Heart left ventricle (tissue), 16 donors: ENCODE measurements at regions not wholly inside any gene's neighbourhood (a gene's known extent, or its start where the extent isn't known, plus 50 kb on each side); places are given as distances from the start of the nearest gene placed in this dataset.

Experiments used
- ATAC-seq, 4 donors: fragments of 200-7000 bp; cut with Tn5 transposase; one replicate each; pipeline ENCODE4 v1.9.1; 2020 to 2022; ENCODE audit warnings: moderate library complexity in 4 of 4, mild to moderate bottlenecking in 3 of 4, moderate number of reproducible peaks in 1 of 4
- DNase-seq, 5 donors: peaks; one replicate each; pipeline ENCODE4 v3.0.0-alpha.2; 2020
- H3K27ac ChIP-seq, 12 donors: fragments of 200-600 bp; sonication (generic) in 4 of 12; one replicate each; pipeline versions ENCODE4 v1.5.0 to v1.8.0; 2016 to 2022; ENCODE audit warnings: mild to moderate bottlenecking in 2 of 12
- H3K27me3 ChIP-seq, 9 donors: fragments of 200-600 bp; sonication (generic) in 2 of 9; one replicate each; pipeline versions ENCODE4 v1.5.1 to v1.8.0; 2016 to 2022; ENCODE audit warnings: mild to moderate bottlenecking in 3 of 9
- H3K36me3 ChIP-seq, 9 donors: fragments of 200-600 bp; sonication (generic) in 2 of 9; one replicate each; pipeline versions ENCODE4 v1.5.0 to v1.8.0; 2018 to 2022; ENCODE audit warnings: mild to moderate bottlenecking in 2 of 9
- H3K4me1 ChIP-seq, 12 donors: fragments of 200-600 bp; sonication (generic) in 4 of 12; one replicate each; pipeline versions ENCODE4 v1.5.0 to v1.8.0; 2016 to 2022; ENCODE audit warnings: mild to moderate bottlenecking in 3 of 12
- H3K4me3 ChIP-seq, 12 donors: fragments of 200-600 bp; sonication (generic) in 4 of 12; one replicate each; pipeline versions ENCODE4 v1.5.0 to v1.8.0; 2017 to 2022; ENCODE audit warnings: mild to moderate bottlenecking in 9 of 12, moderate library complexity in 4 of 12
- H3K9me3 ChIP-seq, 12 donors: fragments of 200-600 bp; sonication (generic) in 4 of 12; one replicate each; pipeline versions ENCODE4 v1.5.0 to v1.8.0; 2016 to 2022; ENCODE audit warnings: mild to moderate bottlenecking in 1 of 12
- POLR2A ChIP-seq, 2 donors: fragments of 450-650 bp; IDR thresholded peaks; one replicate each; pipeline ENCODE4 v1.6.1; 2017; ENCODE audit warnings: antibody characterized with exemption in 2 of 2, mild to moderate bottlenecking in 2 of 2, moderate library complexity in 2 of 2
- WGBS, 4 donors: extraction: QIAGEN DNeasy Blood & Tissue Kit in 2 of 4; methylation state at CpG; one replicate each; pipeline versions ENCODE4 v1.1.5 to v1.1.7; 2013 to 2018; 5-methylcytosine and 5-hydroxymethylcytosine counted together
- intact Hi-C, 10 donors: fragments of 100-400 bp; cut with DNase I; formaldehyde crosslinking; loops; one replicate each; pipeline versions ENCODE4 v1.11.1 to v1.14.2; 2022
- TF ChIP-seq, protein P1 (sequence below), 12 donors: fragments of 200-600 bp; sonication (generic) in 4 of 12; IDR thresholded peaks; one replicate each; pipeline versions ENCODE4 v1.5.0 to v1.8.0; 2018 to 2022; ENCODE audit warnings: antibody characterized with exemption in 12 of 12, mild to moderate bottlenecking in 5 of 12
- donor health status: ischemic (EF 13 %, LVEDD 7.1; RV severe dilation, severe dysfunction).
- donor health status: healthy with polysubstance abuse.
- donor health status: DM: no; HTN: yes; CAD: no.
- donor health status: DM: no; HTN: no; CAD: no.
- donor health status: ischemic (EF 25% LVEDD 6.9; RV normal size, moderate dysfunction).
- donor health status: ischemic (EF 25% LVEDD 5.7; RV mildly dilated, moderate dysfunction).
- donor health status: healthy.
- donor health status: DM: yes; HTN: yes; CAD: no.
- donor health status: ischemic (EF 35%, LVEDD 5.7; RV mildly dilated, moderate dysfunction).
- donor health status: nonischemic (EF 11% LVEDD 7.7; RV severe dilation, severe dysfunction).
- donor health status: DM: yes; HTN: yes; CAD: no.
- donor health status: PGD.
- donor health status: ischemic (EF 29% LVEDD 5.4; RV normal size, mild dysfunction).
- donor health status: nonischemic (EF 23%, LVEDD 6.1; RV moderate dilation, normal function).

DNA sequence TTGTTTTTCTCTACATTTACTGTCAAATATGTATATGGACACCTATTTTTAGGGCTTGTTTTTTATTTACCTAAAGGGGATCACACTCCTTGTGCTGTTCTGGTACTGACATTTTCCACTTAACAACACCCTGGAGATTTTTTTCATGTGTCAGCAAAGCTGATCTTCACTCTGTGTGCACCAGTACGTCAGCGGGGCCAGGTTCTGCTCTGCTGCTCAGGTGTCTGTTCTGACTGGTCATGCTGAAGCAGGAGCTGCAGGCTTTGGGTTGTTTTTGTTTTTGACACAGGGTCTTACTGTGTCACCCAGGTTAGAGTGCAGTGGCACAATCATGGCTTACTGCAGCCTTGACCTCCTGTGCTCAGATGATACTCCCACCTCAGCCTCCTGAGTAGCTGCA, 81.9 kb upstream of the CCND2 start:
- H3K27me3 ChIP-seq = peaks cover 0 to 12% (median 0%) of the 10 kb centered on the region in 9 donors
- WGBS, 4 donors = 85 to 91% (median 90%) methylated on average over 2 of the region's 2 CpGs
- no peak for DNase-seq

DNA sequence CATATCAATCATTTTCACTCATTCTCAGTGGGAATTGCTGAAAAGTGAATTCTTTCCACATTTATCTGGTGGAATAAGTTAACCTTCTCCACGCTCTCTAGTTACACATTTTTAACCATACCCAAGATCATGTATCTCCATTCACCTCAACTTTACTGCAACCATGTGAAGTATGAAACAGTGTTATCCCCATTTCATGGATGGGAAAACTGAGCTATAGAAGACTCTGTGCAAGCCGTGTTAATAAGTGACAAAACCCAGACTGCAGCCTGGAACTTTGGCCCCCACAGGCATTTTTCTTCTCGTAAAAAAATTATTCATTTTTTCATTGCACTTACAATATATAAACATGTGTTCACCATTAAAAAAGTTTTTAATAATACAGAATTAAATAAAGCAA, 82.4 kb upstream of the CCND2 start:
- intact Hi-C loops = no loop called here
- H3K4me3 ChIP-seq = no peak overlapping the region
- H3K27me3 ChIP-seq = peaks cover 0 to 12% (median 0%) of the 10 kb centered on the region in 9 donors
- no peak for ATAC-seq
- no peaks in the 10 kb centered on the region for H3K36me3 ChIP-seq
- no peak overlapping the region for H3K27ac ChIP-seq
- no peaks in the 10 kb centered on the region for H3K4me1 ChIP-seq
- no peak for DNase-seq
- WGBS, 4 donors = 82 to 88% (median 87%) methylated on average over 3 of the region's 3 CpGs
- no peaks in the 10 kb centered on the region for H3K9me3 ChIP-seq
- TF ChIP-seq POLR2A (IDR thresholded peaks at IDR 0.05) = no peak
- TF ChIP-seq, protein P1, sequence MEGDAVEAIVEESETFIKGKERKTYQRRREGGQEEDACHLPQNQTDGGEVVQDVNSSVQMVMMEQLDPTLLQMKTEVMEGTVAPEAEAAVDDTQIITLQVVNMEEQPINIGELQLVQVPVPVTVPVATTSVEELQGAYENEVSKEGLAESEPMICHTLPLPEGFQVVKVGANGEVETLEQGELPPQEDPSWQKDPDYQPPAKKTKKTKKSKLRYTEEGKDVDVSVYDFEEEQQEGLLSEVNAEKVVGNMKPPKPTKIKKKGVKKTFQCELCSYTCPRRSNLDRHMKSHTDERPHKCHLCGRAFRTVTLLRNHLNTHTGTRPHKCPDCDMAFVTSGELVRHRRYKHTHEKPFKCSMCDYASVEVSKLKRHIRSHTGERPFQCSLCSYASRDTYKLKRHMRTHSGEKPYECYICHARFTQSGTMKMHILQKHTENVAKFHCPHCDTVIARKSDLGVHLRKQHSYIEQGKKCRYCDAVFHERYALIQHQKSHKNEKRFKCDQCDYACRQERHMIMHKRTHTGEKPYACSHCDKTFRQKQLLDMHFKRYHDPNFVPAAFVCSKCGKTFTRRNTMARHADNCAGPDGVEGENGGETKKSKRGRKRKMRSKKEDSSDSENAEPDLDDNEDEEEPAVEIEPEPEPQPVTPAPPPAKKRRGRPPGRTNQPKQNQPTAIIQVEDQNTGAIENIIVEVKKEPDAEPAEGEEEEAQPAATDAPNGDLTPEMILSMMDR (IDR thresholded peaks at IDR 0.05) = no peak

More for the DNA sequence above, 81.9 kb upstream of the CCND2 start:
- TF ChIP-seq, protein P1 (IDR thresholded peaks at IDR 0.05) = no peak
- TF ChIP-seq POLR2A (IDR thresholded peaks at IDR 0.05) = no peak
- Histone ChIP-seq H3K27ac (no peak overlapping the region), H3K36me3 (no peaks in the 10 kb centered on the region), H3K4me1 (no peaks in the 10 kb centered on the region), H3K9me3 (no peaks in the 10 kb centered on the region), H3K4me3 (no peak overlapping the region)
- intact Hi-C loops = no loop called here
- no peak for ATAC-seq

DNA sequence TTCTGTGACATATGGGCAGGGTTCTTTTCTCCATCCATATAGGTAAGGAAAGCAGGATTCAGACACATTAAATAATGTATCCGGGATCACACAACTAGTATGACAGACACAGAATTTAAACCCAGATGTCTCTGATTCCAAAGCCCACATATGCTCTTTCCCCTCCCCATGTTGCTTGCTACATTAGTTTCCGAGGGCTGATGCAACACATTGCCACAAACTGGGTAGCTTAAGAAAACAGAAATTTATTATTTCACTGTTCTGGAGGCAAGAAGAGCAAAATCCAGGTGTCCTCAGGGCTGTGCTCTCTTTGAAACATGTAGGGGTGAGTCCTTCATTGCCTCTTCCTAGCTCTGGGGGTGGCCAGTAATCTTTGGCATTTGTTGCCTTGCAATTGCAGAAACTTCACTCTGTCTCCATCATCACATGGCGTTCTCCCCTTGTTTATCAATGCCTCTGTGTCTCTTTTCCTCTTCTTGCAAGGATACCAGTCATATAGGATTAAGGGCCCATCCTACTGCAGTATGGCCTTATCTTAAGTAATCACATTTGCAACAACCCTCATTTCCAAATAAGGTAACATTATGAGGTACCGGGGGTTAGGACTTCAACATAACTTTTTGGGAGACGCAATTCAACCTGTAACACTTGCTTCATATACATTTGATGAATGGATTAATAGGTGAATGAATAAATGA, 83.0 kb upstream of the CCND2 start:
- no peak for TF ChIP-seq POLR2A (IDR thresholded peaks at IDR 0.05)
- TF ChIP-seq, protein P1 (IDR thresholded peaks at IDR 0.05) = no peak
- Histone ChIP-seq H3K27me3 (peaks cover 0 to 12% (median 0%) of the 10 kb centered on the region in 9 donors), H3K4me1 (no peaks in the 10 kb centered on the region), H3K4me3 (no peak overlapping the region), H3K9me3 (no peaks in the 10 kb centered on the region), H3K36me3 (no peaks in the 10 kb centered on the region), H3K27ac (no peak overlapping the region)
- DNase-seq (no peak), ATAC-seq (no peak)
- WGBS, 4 donors = 80 to 85% (median 82%) methylated on average over 5 of the region's 5 CpGs
- intact Hi-C loops = no loop called here

DNA sequence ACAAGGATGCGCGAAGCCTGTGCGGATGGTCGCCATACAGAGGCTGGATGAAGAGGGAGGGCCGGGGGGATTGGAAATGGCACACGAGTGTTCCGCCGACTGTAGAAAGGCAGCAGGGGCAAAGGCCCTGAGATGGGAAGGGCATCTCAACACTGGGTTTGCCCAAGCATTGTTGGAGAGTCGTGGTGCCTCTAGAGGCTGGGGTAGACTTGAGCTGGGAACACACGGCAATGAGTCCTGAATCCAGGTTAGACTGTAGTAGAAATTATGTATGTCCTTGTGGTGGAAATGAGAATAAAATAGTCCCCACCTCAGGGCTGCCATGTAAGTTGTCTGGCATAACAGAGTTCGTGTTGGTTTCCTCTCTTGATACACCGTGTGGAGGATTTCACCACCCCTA, 83.8 kb upstream of the CCND2 start:
- H3K4me1 ChIP-seq = no peaks in the 10 kb centered on the region
- 89 to 91% (median 90%) methylated on average over 12 of the region's 12 CpGs for WGBS, 4 donors

More for the DNA sequence above, 83.8 kb upstream of the CCND2 start:
- TF ChIP-seq POLR2A (IDR thresholded peaks at IDR 0.05) = no peak
- TF ChIP-seq, protein P1 (IDR thresholded peaks at IDR 0.05) = no peak
- intact Hi-C loops = no loop called here
- H3K36me3 ChIP-seq = no peaks in the 10 kb centered on the region
- no peak for ATAC-seq
- no peak for DNase-seq
- H3K4me3 ChIP-seq = no peak overlapping the region
- no peak overlapping the region for H3K27ac ChIP-seq
- no peaks in the 10 kb centered on the region for H3K9me3 ChIP-seq
- peaks cover 0 to 12% (median 0%) of the 10 kb centered on the region in 9 donors for H3K27me3 ChIP-seq
